IMR-90 (cell line): ENCODE measurements at regions not wholly inside any gene's neighbourhood (a gene's known extent, or its start where the extent isn't known, plus 50 kb on each side); places are given as distances from the start of the nearest gene placed in this dataset.

Experiments used
- ATAC-seq: fragments of 200-7000 bp; cut with Tn5 transposase; 2 replicates; pipeline ENCODE4 v1.9.1; 2020; ENCODE audit warnings: low read depth, mild to moderate bottlenecking, moderate library complexity
- BruUV-seq: library from RNA; stranded (reverse); fragments of 400-500 nt; replicated peaks from 2 replicates; lab custom pipeline; 2021; lab: Mats Ljungman, UMichigan
- CTCF ChIA-PET: fragments of 300-600 bp; formaldehyde crosslinking; extraction: SDS; loops from one replicate; lab custom pipeline; 2021; ENCODE audit warnings: antibody characterized with exemption; lab: Yijun Ruan, JAX
- POLR2A ChIA-PET: fragments of 300-600 bp; sonication (Branson Sonifier 250); formaldehyde crosslinking; loops from one replicate; lab custom pipeline; 2022; ENCODE audit warnings: antibody characterized with exemption; ENCODE audit not compliant: unreplicated experiment; lab: Charles Lee
- DNase-seq: peaks from one replicate; pipeline ENCODE4 v3.0.0; 2013
- H2AFZ ChIP-seq: replicated peaks from 2 replicates; pipeline ENCODE3; 2013; ENCODE audit warnings: low read length, mild to moderate bottlenecking; ENCODE audit not compliant: poor library complexity
- H2AK5ac ChIP-seq: 2 replicates; pipeline ENCODE4 v1.6.1; 2013; ENCODE audit warnings: low read depth, low read length, inconsistent platforms
- H2AK9ac ChIP-seq: replicated peaks from 2 replicates; pipeline ENCODE3; 2013; ENCODE audit warnings: mild to moderate bottlenecking, low read depth, low read length, moderate library complexity; ENCODE audit not compliant: poor library complexity
- H2BK120ac ChIP-seq: 2 replicates; pipeline ENCODE4 v1.6.1; 2013; ENCODE audit warnings: low read depth, low read length, inconsistent platforms
- H2BK15ac ChIP-seq: 3 replicates; pipeline ENCODE4 v1.6.1; 2013; ENCODE audit warnings: low read depth, low read length, inconsistent platforms
- H2BK20ac ChIP-seq: 2 replicates; pipeline ENCODE4 v1.6.1; 2013; ENCODE audit warnings: low read depth, mild to moderate bottlenecking, inconsistent platforms, low read length, moderate library complexity
- H2BK5ac ChIP-seq: 2 replicates; pipeline ENCODE4 v1.6.1; 2013; ENCODE audit warnings: mild to moderate bottlenecking, low read depth, low read length, inconsistent platforms; ENCODE audit not compliant: poor library complexity, severe bottlenecking
- H3K14ac ChIP-seq: replicated peaks from 2 replicates; pipeline ENCODE4 v1.6.1; 2013; ENCODE audit warnings: low read depth, low read length, inconsistent platforms
- H3K18ac ChIP-seq: 2 replicates; pipeline ENCODE4 v1.6.1; 2013; ENCODE audit warnings: low read depth, low read length, control low read depth
- H3K23ac ChIP-seq: 2 replicates; pipeline ENCODE4 v1.6.1; 2013; ENCODE audit warnings: low read depth, low read length, inconsistent platforms
- H3K27ac ChIP-seq: 2 replicates; pipeline ENCODE4 v1.5.1; 2013; ENCODE audit warnings: mild to moderate bottlenecking, control low read depth, low read length; ENCODE audit not compliant: insufficient read depth
- H3K27me3 ChIP-seq: 2 replicates; pipeline ENCODE4 v1.6.1; 2013; ENCODE audit warnings: low read length; ENCODE audit not compliant: control insufficient read depth, insufficient read depth
- H3K36me3 ChIP-seq: 2 replicates; pipeline ENCODE4 v1.6.1; 2013; ENCODE audit warnings: low read length, mixed read lengths; ENCODE audit not compliant: control insufficient read depth, insufficient read depth
- H3K4ac ChIP-seq: 2 replicates; pipeline ENCODE4 v1.6.1; 2013; ENCODE audit warnings: low read depth, low read length, inconsistent platforms
- H3K4me1 ChIP-seq: 2 replicates; pipeline ENCODE4 v1.6.1; 2013; ENCODE audit warnings: low read length, mixed read lengths; ENCODE audit not compliant: control insufficient read depth, insufficient read depth
- H3K4me2 ChIP-seq: 2 replicates; pipeline ENCODE4 v1.6.1; 2013; ENCODE audit warnings: low read depth, mild to moderate bottlenecking, control low read depth, low read length, moderate library complexity
- H3K4me3 ChIP-seq: 2 replicates; pipeline ENCODE4 v1.5.1; 2013; ENCODE audit warnings: low read depth, mild to moderate bottlenecking, control low read depth, low read length, moderate library complexity; ENCODE audit not compliant: insufficient read depth
- H3K56ac ChIP-seq: 2 replicates; pipeline ENCODE4 v1.6.1; 2013; ENCODE audit warnings: low read length, inconsistent platforms; ENCODE audit not compliant: insufficient read depth; ENCODE audit errors: extremely low read depth
- H3K79me1 ChIP-seq, 2 experiments: 2 replicates each; pipeline ENCODE4 v1.6.1; 2013; ENCODE audit warnings: low read length in 2 of 2, inconsistent platforms in 1 of 2, low read depth in 1 of 2
- H3K9ac ChIP-seq: 2 replicates; pipeline ENCODE4 v1.6.1; 2013; ENCODE audit warnings: low read depth, low read length, control low read depth
- H3K9me1 ChIP-seq: 2 replicates; pipeline ENCODE4 v1.6.1; 2013; ENCODE audit warnings: low read length, inconsistent platforms; ENCODE audit not compliant: insufficient read depth
- H3K9me3 ChIP-seq: 2 replicates; pipeline ENCODE4 v1.6.1; 2013; ENCODE audit warnings: low read length; ENCODE audit not compliant: control insufficient read depth, insufficient read depth
- H4K20me1 ChIP-seq: 2 replicates; pipeline ENCODE4 v1.6.1; 2013; ENCODE audit warnings: low read length, inconsistent platforms; ENCODE audit not compliant: insufficient read depth
- H4K5ac ChIP-seq: 2 replicates; pipeline ENCODE4 v1.6.1; 2013; ENCODE audit warnings: mild to moderate bottlenecking, low read depth, low read length, control low read depth
- H4K8ac ChIP-seq, 2 experiments: 2 replicates each; pipeline ENCODE4 v1.6.1; 2013; ENCODE audit warnings: low read depth in 2 of 2, low read length in 2 of 2, control low read depth in 1 of 2, inconsistent platforms in 1 of 2
- H4K91ac ChIP-seq: 2 replicates; pipeline ENCODE4 v1.6.1; 2013; ENCODE audit warnings: low read depth, low read length, inconsistent platforms; ENCODE audit not compliant: insufficient read depth
- BHLHE40 ChIP-seq: fragments of 150-350 bp; IDR thresholded peaks from 2 replicates; pipeline ENCODE4 v1.6.1; 2016; ENCODE audit warnings: mild to moderate bottlenecking, low read depth, low read length
- CEBPB ChIP-seq: IDR thresholded peaks from 2 replicates; pipeline ENCODE4 v1.6.1; 2012; ENCODE audit warnings: low read depth, low read length, improper control_type of control experiment
- CHD1 ChIP-seq: IDR thresholded peaks from 2 replicates; pipeline ENCODE4 v1.6.1; 2012; ENCODE audit warnings: low read depth, low read length, improper control_type of control experiment
- FOS ChIP-seq: fragments of 150-350 bp; IDR thresholded peaks from 2 replicates; pipeline ENCODE4 v1.6.1; 2016; ENCODE audit warnings: low read depth, low read length
- MAFK ChIP-seq: IDR thresholded peaks from 2 replicates; pipeline ENCODE4 v1.6.1; 2012; ENCODE audit warnings: low read depth, low read length, improper control_type of control experiment
- MAZ ChIP-seq: IDR thresholded peaks from 2 replicates; pipeline ENCODE4 v1.6.1; 2012; ENCODE audit warnings: low read depth, mild to moderate bottlenecking, low read length, improper control_type of control experiment, moderate library complexity, borderline replicate concordance
- MXI1 ChIP-seq: IDR thresholded peaks from 2 replicates; pipeline ENCODE4 v1.6.1; 2012; ENCODE audit warnings: low read depth, mild to moderate bottlenecking, low read length, moderate library complexity, borderline replicate concordance
- NFE2L2 ChIP-seq: fragments of 150-350 bp; IDR thresholded peaks from 2 replicates; pipeline ENCODE4 v1.6.1; 2016; ENCODE audit warnings: low read depth, mild to moderate bottlenecking, low read length
- POLR2A ChIP-seq: IDR thresholded peaks from 2 replicates; pipeline ENCODE4 v1.6.1; 2012; ENCODE audit warnings: mild to moderate bottlenecking, low read depth, low read length
- RAD21 ChIP-seq: IDR thresholded peaks from 2 replicates; pipeline ENCODE4 v1.6.1; 2012; ENCODE audit warnings: low read length, improper control_type of control experiment
- RCOR1 ChIP-seq: IDR thresholded peaks from 2 replicates; pipeline ENCODE4 v1.6.1; 2012; ENCODE audit warnings: mild to moderate bottlenecking, low read length, improper control_type of control experiment; ENCODE audit not compliant: insufficient replicate concordance
- RFX5 ChIP-seq: IDR thresholded peaks from 2 replicates; pipeline ENCODE4 v1.8.0; 2012; ENCODE audit warnings: low read depth, mild to moderate bottlenecking, low read length, moderate library complexity
- SMC3 ChIP-seq: fragments of 150-350 bp; IDR thresholded peaks from 2 replicates; pipeline ENCODE4 v1.6.1; 2016; ENCODE audit warnings: low read depth, mild to moderate bottlenecking, antibody characterized with exemption, low read length, moderate library complexity
- WGBS, 2 experiments: methylation state at CpG; one replicate each; pipeline versions ENCODE4 v1.1.5 to v1.1.7; 2013; ENCODE audit warnings: missing lambda C conversion rate in 2 of 2; ENCODE audit not compliant: insufficient read length in 1 of 2; ENCODE audit errors: extremely low coverage in 2 of 2; 5-methylcytosine and 5-hydroxymethylcytosine counted together
- dilution Hi-C: fragments of 300-500 bp; cut with HindIII; formaldehyde crosslinking; loops from one replicate; pipeline ENCODE4 v1.14.3; 2018; ENCODE audit warnings: low sequenced_read_pairs; ENCODE audit not compliant: unreplicated experiment
- in situ Hi-C: fragments of 300-500 bp; cut with MboI; formaldehyde crosslinking; loops from 3 replicates; pipeline ENCODE4 v1.14.3; 2019; ENCODE audit warnings: low sequenced_read_pairs, inconsistent platforms, mixed read lengths
- intact Hi-C: fragments of 100-400 bp; cut with micrococcal nuclease; formaldehyde crosslinking; loops from 2 replicates; pipeline ENCODE4 v1.10.0; 2022
- TF ChIP-seq, protein P1 (sequence below): fragments of 150-350 bp; IDR thresholded peaks from 2 replicates; pipeline ENCODE4 v1.6.1; 2017; ENCODE audit warnings: mild to moderate bottlenecking, antibody characterized with exemption, low read length, low read depth
- TF ChIP-seq, protein P2 (sequence below): fragments of 150-350 bp; IDR thresholded peaks from 2 replicates; pipeline ENCODE4 v1.6.1; 2016; ENCODE audit warnings: low read depth, mild to moderate bottlenecking, low read length, moderate library complexity, borderline replicate concordance
- TF ChIP-seq, protein P3 (sequence below): conservative IDR thresholded peaks from 2 replicates; pipeline ENCODE4 v1.5.1; 2012; ENCODE audit warnings: mild to moderate bottlenecking, low read depth, low read length, improper control_type of control experiment

DNA sequence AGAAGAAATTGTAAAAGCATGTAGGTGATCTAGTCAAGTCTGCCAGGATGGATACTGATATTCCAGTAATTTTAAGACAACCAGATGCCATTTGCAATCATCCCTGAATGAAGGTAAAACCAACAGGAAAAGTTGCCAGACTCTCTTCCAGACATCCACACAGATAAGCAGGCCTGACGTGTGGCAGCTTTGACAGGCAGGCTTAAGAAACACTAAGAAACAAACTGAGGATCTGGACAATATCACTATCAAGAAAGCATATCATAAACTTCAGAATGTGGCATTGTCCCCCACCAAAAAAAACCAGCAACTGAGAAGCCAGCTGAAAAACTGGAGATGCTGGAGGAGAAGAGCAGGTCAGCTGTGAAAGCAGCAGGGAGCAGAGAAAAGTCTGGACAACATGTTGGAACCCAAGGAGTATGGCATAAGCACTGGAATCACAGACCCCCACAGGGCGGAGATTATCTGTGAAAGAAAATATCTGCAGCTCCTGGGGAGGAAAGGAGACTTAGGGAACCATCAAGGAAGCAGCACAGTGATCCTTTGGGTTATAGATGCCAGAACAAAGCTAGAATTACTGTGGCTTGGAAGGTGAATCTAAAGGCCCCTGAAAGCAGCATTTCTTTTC, 307.0 kb downstream of the CWC27 start:
- no CpG with 5 or more reads among the region's 2 CpGs for whole genome bisulfite sequencing, 2 experiments
- ChIA-PET CTCF (no interaction called here), POLR2A (no interaction called here)
- Histone ChIP-seq H3K56ac (no peak overlapping the region), H3K4me1 (peaks cover 3% of the 10 kb centered on the region; the same call in 1 of the 2 replicates), H2AFZ (peak overlapping the region; percentile 64), H4K8ac (peak overlapping the region; percentile 37 to 58; a peak in 2 of 4 replicates), H3K27ac (no peak overlapping the region), H2BK5ac (no peak overlapping the region), H2AK9ac (no peak overlapping the region), H3K27me3 (no peaks in the 10 kb centered on the region), H2BK15ac (0 out of 3 replicates have a peak overlapping the region, but pooled peaks have one; percentile 32), H2BK120ac (peak overlapping the region; percentile 58), H3K9me3 (no peaks in the 10 kb centered on the region), H3K9me1 (no peaks in the 10 kb centered on the region), H3K14ac (peak overlapping the region; percentile 74; the same call in 1 of the 2 replicates), H2AK5ac (no peak overlapping the region), H3K18ac (peak overlapping the region; percentile 39; the same call in 1 of the 2 replicates), H3K4me3 (no peak overlapping the region), H3K36me3 (no peaks in the 10 kb centered on the region), H4K91ac (peak overlapping the region; percentile 34; the same call in 1 of the 2 replicates), H3K4ac (0 out of 2 replicates have a peak overlapping the region, but pooled peaks have one; percentile 43), H4K20me1 (no peaks in the 10 kb centered on the region), H3K4me2 (no peak overlapping the region), H3K79me1 (no peaks in the 10 kb centered on the region), H2BK20ac (peak overlapping the region; percentile 70), H3K9ac (no peak overlapping the region), H4K5ac (peak overlapping the region; percentile 38; the same call in 1 of the 2 replicates), H3K23ac (no peak overlapping the region)
- ATAC-seq (no peak), DNase-seq (no peak)
- intact Hi-C loops (no loop called here), dilution Hi-C loops (no loop called here), in situ Hi-C loops (no loop called here)
- BruUV-seq, result no TSS peak
- TF ChIP-seq, protein P1, sequence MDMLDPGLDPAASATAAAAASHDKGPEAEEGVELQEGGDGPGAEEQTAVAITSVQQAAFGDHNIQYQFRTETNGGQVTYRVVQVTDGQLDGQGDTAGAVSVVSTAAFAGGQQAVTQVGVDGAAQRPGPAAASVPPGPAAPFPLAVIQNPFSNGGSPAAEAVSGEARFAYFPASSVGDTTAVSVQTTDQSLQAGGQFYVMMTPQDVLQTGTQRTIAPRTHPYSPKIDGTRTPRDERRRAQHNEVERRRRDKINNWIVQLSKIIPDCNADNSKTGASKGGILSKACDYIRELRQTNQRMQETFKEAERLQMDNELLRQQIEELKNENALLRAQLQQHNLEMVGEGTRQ, result no peak
- TF ChIP-seq POLR2A (no peak), CHD1 (no peak), RFX5 (no peak), MXI1 (no peak), BHLHE40 (no peak), NFE2L2 (no peak), RCOR1 (no peak), MAZ (no peak), RAD21 (no peak), CEBPB (no peak), FOS (no peak), SMC3 (no peak), MAFK (no peak)
- TF ChIP-seq, protein P2, sequence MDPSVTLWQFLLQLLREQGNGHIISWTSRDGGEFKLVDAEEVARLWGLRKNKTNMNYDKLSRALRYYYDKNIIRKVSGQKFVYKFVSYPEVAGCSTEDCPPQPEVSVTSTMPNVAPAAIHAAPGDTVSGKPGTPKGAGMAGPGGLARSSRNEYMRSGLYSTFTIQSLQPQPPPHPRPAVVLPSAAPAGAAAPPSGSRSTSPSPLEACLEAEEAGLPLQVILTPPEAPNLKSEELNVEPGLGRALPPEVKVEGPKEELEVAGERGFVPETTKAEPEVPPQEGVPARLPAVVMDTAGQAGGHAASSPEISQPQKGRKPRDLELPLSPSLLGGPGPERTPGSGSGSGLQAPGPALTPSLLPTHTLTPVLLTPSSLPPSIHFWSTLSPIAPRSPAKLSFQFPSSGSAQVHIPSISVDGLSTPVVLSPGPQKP, result no peak
- TF ChIP-seq, protein P3, sequence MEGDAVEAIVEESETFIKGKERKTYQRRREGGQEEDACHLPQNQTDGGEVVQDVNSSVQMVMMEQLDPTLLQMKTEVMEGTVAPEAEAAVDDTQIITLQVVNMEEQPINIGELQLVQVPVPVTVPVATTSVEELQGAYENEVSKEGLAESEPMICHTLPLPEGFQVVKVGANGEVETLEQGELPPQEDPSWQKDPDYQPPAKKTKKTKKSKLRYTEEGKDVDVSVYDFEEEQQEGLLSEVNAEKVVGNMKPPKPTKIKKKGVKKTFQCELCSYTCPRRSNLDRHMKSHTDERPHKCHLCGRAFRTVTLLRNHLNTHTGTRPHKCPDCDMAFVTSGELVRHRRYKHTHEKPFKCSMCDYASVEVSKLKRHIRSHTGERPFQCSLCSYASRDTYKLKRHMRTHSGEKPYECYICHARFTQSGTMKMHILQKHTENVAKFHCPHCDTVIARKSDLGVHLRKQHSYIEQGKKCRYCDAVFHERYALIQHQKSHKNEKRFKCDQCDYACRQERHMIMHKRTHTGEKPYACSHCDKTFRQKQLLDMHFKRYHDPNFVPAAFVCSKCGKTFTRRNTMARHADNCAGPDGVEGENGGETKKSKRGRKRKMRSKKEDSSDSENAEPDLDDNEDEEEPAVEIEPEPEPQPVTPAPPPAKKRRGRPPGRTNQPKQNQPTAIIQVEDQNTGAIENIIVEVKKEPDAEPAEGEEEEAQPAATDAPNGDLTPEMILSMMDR, result no peak
